Activated CD8-positive, alpha-beta T cell treated with anti-CD3 and anti-CD28 coated beads, Interleukin-2, amount 10 ng/mL, durations not matched to agents 7 days and 5 days (primary cell): ENCODE measurements at regions not wholly inside any gene's neighbourhood (a gene's known extent, or its start where the extent isn't known, plus 50 kb on each side); places are given as distances from the start of the nearest gene placed in this dataset.

Source experiments
- ATAC-seq: fragments of 150-1000 bp; cut with Tn5 transposase; one replicate; pipeline ENCODE4 v1.10.0; 2021; ENCODE audit warnings: moderate library complexity
- CTCF ChIA-PET: fragments of 350-600 bp; sonication (Branson Sonifier 250); formaldehyde crosslinking; loops from one replicate; lab custom pipeline; 2021; ENCODE audit warnings: antibody characterized with exemption; lab: Charles Lee
- POLR2A ChIA-PET: fragments of 350-600 bp; sonication (Branson Sonifier 250); formaldehyde crosslinking; loops from one replicate; lab custom pipeline; 2021; ENCODE audit warnings: antibody characterized with exemption; lab: Charles Lee
- DNase-seq: peaks from one replicate; pipeline ENCODE4 v3.0.0-alpha.2; 2020
- H3K27ac Mint-ChIP-seq: one replicate; pipeline ENCODE4 v1.8.0; 2021; ENCODE audit warnings: mild to moderate bottlenecking, mixed read lengths
- H3K27me3 Mint-ChIP-seq: one replicate; pipeline ENCODE4 v1.8.0; 2021; ENCODE audit warnings: low read depth, mixed read lengths
- H3K36me3 Mint-ChIP-seq: one replicate; pipeline ENCODE4 v1.8.0; 2021; ENCODE audit warnings: low read depth, mixed read lengths
- H3K4me1 Mint-ChIP-seq: one replicate; pipeline ENCODE4 v1.8.0; 2021; ENCODE audit warnings: low read depth, mixed read lengths
- H3K4me3 Mint-ChIP-seq: one replicate; pipeline ENCODE4 v1.8.0; 2021; ENCODE audit warnings: mild to moderate bottlenecking, mixed read lengths
- H3K9me3 Mint-ChIP-seq: one replicate; pipeline ENCODE4 v1.8.0; 2022; ENCODE audit warnings: mixed read lengths; ENCODE audit not compliant: insufficient read depth

- no peak overlapping the region for H3K27ac Mint-ChIP-seq
- peaks cover 7% of the 10 kb centered on the region for H3K27me3 Mint-ChIP-seq
- DNase-seq: no peak
- H3K4me1 Mint-ChIP-seq: no peaks in the 10 kb centered on the region
- no peaks in the 10 kb centered on the region for H3K9me3 Mint-ChIP-seq
- POLR2A ChIA-PET: no interaction called here
- no peak for ATAC-seq
- CTCF ChIA-PET: no interaction called here
- no peaks in the 10 kb centered on the region for H3K36me3 Mint-ChIP-seq
- no peak overlapping the region for H3K4me3 Mint-ChIP-seq
Observed at GRCh38 chr10:123952099-123952498, 60.5 kb upstream of the CPXM2 start.

GRCh38 chr10:123948030-123948823 lies 56.6 kb upstream of the CPXM2 start:
- Mint-ChIP-seq H3K4me3 (no peak overlapping the region), H3K27ac (no peak overlapping the region), H3K36me3 (no peaks in the 10 kb centered on the region), H3K27me3 (peaks cover 4% of the 10 kb centered on the region), H3K4me1 (no peaks in the 10 kb centered on the region), H3K9me3 (no peaks in the 10 kb centered on the region)
- CTCF ChIA-PET: no interaction called here
- POLR2A ChIA-PET: interaction anchor here (0.6 kb wide), 1 partner anchor 450 kb away, joined by 4 read pairs; no protein-coding TSS in a partner anchor
- ATAC-seq (no peak), DNase-seq (no peak)

GRCh38 chr10:123945325-123945920 lies 53.8 kb upstream of the CPXM2 start:
- Mint-ChIP-seq H3K27ac (no peak overlapping the region), H3K4me3 (no peak overlapping the region), H3K4me1 (no peaks in the 10 kb centered on the region), H3K27me3 (no peaks in the 10 kb centered on the region), H3K36me3 (no peaks in the 10 kb centered on the region), H3K9me3 (no peaks in the 10 kb centered on the region)
- DNase-seq: no peak
- CTCF ChIA-PET: no interaction called here
- no peak for ATAC-seq
- POLR2A ChIA-PET: no interaction called here

- H3K36me3 Mint-ChIP-seq: no peaks in the 10 kb centered on the region
- ChIA-PET POLR2A (no interaction called here), CTCF (no interaction called here)
- H3K27ac Mint-ChIP-seq: no peak overlapping the region
- H3K9me3 Mint-ChIP-seq: no peaks in the 10 kb centered on the region
- DNase-seq: no peak
- H3K4me1 Mint-ChIP-seq: no peaks in the 10 kb centered on the region
- ATAC-seq: no peak
- no peak overlapping the region for H3K4me3 Mint-ChIP-seq
- H3K27me3 Mint-ChIP-seq: no peaks in the 10 kb centered on the region
Observed at GRCh38 chr10:123944661-123945060, 53.1 kb upstream of the CPXM2 start.

- POLR2A ChIA-PET: no interaction called here
- CTCF ChIA-PET: no interaction called here
Observed at GRCh38 chr10:123943307-123943706, 51.7 kb upstream of the CPXM2 start.

GRCh38 chr10:123942114-123942861 lies 50.7 kb upstream of the CPXM2 start:
- POLR2A ChIA-PET: no interaction called here
- no peak overlapping the region for H3K27ac Mint-ChIP-seq
- DNase-seq: no peak
- H3K27me3 Mint-ChIP-seq: no peaks in the 10 kb centered on the region
- H3K36me3 Mint-ChIP-seq: no peaks in the 10 kb centered on the region
- ATAC-seq: no peak
- CTCF ChIA-PET: no interaction called here
- H3K4me3 Mint-ChIP-seq: no peak overlapping the region
- H3K4me1 Mint-ChIP-seq: no peaks in the 10 kb centered on the region
- no peaks in the 10 kb centered on the region for H3K9me3 Mint-ChIP-seq

More at GRCh38 chr10:123943307-123943706, 51.7 kb upstream of the CPXM2 start:
- DNase-seq (no peak), ATAC-seq (no peak)
- H3K27ac Mint-ChIP-seq: no peak overlapping the region
- H3K4me1 Mint-ChIP-seq: no peaks in the 10 kb centered on the region
- no peaks in the 10 kb centered on the region for H3K36me3 Mint-ChIP-seq
- H3K9me3 Mint-ChIP-seq: no peaks in the 10 kb centered on the region
- H3K27me3 Mint-ChIP-seq: no peaks in the 10 kb centered on the region
- no peak overlapping the region for H3K4me3 Mint-ChIP-seq
